Liver (tissue), 8 donors: ENCODE measurements at regions not wholly inside any gene's neighbourhood (a gene's known extent, or its start where the extent isn't known, plus 50 kb on each side); places are given as distances from the start of the nearest gene placed in this dataset.

Experiments used
- DNase-seq: peaks from one replicate; pipeline ENCODE4 v3.0.0-alpha.2; 2017; ENCODE audit warnings: low spot score
- H3K27ac ChIP-seq, 2 donors: one replicate each; pipeline ENCODE4 v1.7.0; 2013; ENCODE audit warnings: inconsistent platforms in 2 of 2, low read length in 2 of 2, control low read depth in 1 of 2, low read depth in 1 of 2, mild to moderate bottlenecking in 1 of 2
- H3K27me3 ChIP-seq, 4 donors: one replicate each; pipeline versions ENCODE4 v1.6.1 to v1.7.0; 2013; ENCODE audit warnings: low read length in 3 of 4, inconsistent platforms in 1 of 4, mild to moderate bottlenecking in 1 of 4, moderate library complexity in 1 of 4; ENCODE audit not compliant: control insufficient read depth in 4 of 4, insufficient read depth in 4 of 4
- H3K36me3 ChIP-seq, 4 donors: one replicate each; pipeline versions ENCODE4 v1.6.1 to v1.7.0; 2013; ENCODE audit warnings: low read length in 3 of 4, mild to moderate bottlenecking in 3 of 4, low read depth in 1 of 4, moderate library complexity in 1 of 4; ENCODE audit not compliant: control insufficient read depth in 4 of 4, insufficient read depth in 3 of 4
- H3K4me1 ChIP-seq, 4 donors: one replicate each; pipeline versions ENCODE4 v1.6.1 to v1.7.0; 2013; ENCODE audit warnings: low read length in 3 of 4, mild to moderate bottlenecking in 3 of 4, moderate library complexity in 1 of 4; ENCODE audit not compliant: control insufficient read depth in 4 of 4, insufficient read depth in 4 of 4
- H3K4me3 ChIP-seq, 3 donors: one replicate each; pipeline versions ENCODE4 v1.6.1 to v1.7.0; 2013; ENCODE audit warnings: low read length in 3 of 3, control low read depth in 1 of 3, low read depth in 1 of 3, mild to moderate bottlenecking in 1 of 3
- H3K9ac ChIP-seq, 2 donors: one replicate each; pipeline ENCODE4 v1.7.0; 2013; ENCODE audit warnings: low read length in 2 of 2, mild to moderate bottlenecking in 2 of 2, moderate library complexity in 2 of 2, control low read depth in 1 of 2, low read depth in 1 of 2
- H3K9me3 ChIP-seq, 4 donors: one replicate each; pipeline versions ENCODE4 v1.6.1 to v1.7.0; 2013; ENCODE audit warnings: low read length in 3 of 4; ENCODE audit not compliant: control insufficient read depth in 4 of 4
- EGR1 ChIP-seq, 2 donors: IDR thresholded peaks; 2 replicates each; pipeline ENCODE4 v1.6.1; 2016 to 2018; ENCODE audit warnings: antibody characterized with exemption in 2 of 2, low read depth in 2 of 2
- FOXA1 ChIP-seq: IDR thresholded peaks from 2 replicates; pipeline ENCODE4 v1.6.1; 2016; ENCODE audit warnings: antibody characterized with exemption
- FOXA2 ChIP-seq: IDR thresholded peaks from 2 replicates; pipeline ENCODE4 v1.6.1; 2016; ENCODE audit warnings: antibody characterized with exemption
- GABPA ChIP-seq, 2 donors: IDR thresholded peaks in 1 of 2; conservative IDR thresholded peaks in 1 of 2; 2 replicates each; pipeline ENCODE4 v1.6.1; 2016; ENCODE audit warnings: antibody characterized with exemption in 2 of 2, mild to moderate bottlenecking in 1 of 2, moderate library complexity in 1 of 2
- HNF4A ChIP-seq, 2 donors: conservative IDR thresholded peaks; 2 replicates each; pipeline ENCODE4 v1.6.1; 2016; ENCODE audit warnings: antibody characterized with exemption in 2 of 2, mild to moderate bottlenecking in 2 of 2
- HNF4G ChIP-seq: IDR thresholded peaks from 2 replicates; pipeline ENCODE4 v1.6.1; 2016; ENCODE audit warnings: antibody characterized with exemption
- JUND ChIP-seq, 2 donors: IDR thresholded peaks; 2 replicates each; pipeline ENCODE4 v1.6.1; 2016; ENCODE audit warnings: antibody characterized with exemption in 2 of 2
- MAX ChIP-seq: IDR thresholded peaks from 2 replicates; pipeline ENCODE4 v1.6.1; 2016; ENCODE audit warnings: antibody characterized with exemption
- NR2F2 ChIP-seq: IDR thresholded peaks from 2 replicates; pipeline ENCODE4 v1.6.1; 2016; ENCODE audit warnings: antibody characterized with exemption
- RAD21 ChIP-seq, 2 donors: IDR thresholded peaks; 2 replicates each; pipeline ENCODE4 v1.6.1; 2016; ENCODE audit warnings: antibody characterized with exemption in 2 of 2, mild to moderate bottlenecking in 2 of 2
- REST ChIP-seq: IDR thresholded peaks from 2 replicates; pipeline ENCODE4 v1.6.1; 2016; ENCODE audit warnings: antibody characterized with exemption, mild to moderate bottlenecking
- SP1 ChIP-seq: IDR thresholded peaks from 2 replicates; pipeline ENCODE4 v1.6.1; 2018; ENCODE audit warnings: antibody characterized with exemption, mild to moderate bottlenecking
- TAF1 ChIP-seq: conservative IDR thresholded peaks from 2 replicates; pipeline ENCODE4 v1.6.1; 2016; ENCODE audit warnings: antibody characterized with exemption, mild to moderate bottlenecking
- YY1 ChIP-seq: IDR thresholded peaks from 2 replicates; pipeline ENCODE4 v1.6.1; 2016; ENCODE audit warnings: antibody characterized with exemption, mild to moderate bottlenecking
- ZBTB33 ChIP-seq: IDR thresholded peaks from 2 replicates; pipeline ENCODE4 v1.6.1; 2016; ENCODE audit warnings: antibody characterized with exemption
- WGBS: extraction: QIAGEN DNeasy Blood & Tissue Kit; methylation state at CpG from one replicate; pipeline ENCODE4 v1.1.7; 2013; 5-methylcytosine and 5-hydroxymethylcytosine counted together
- TF ChIP-seq, protein P1 (sequence below): fragments of 150-350 bp; IDR thresholded peaks from 2 replicates; pipeline ENCODE4 v1.5.1; 2017; ENCODE audit warnings: improper control_type of control experiment, low read depth, low read length; ENCODE audit not compliant: missing input control
- TF ChIP-seq, protein P2 (sequence below): IDR thresholded peaks from 2 replicates; pipeline ENCODE4 v1.6.1; 2016; ENCODE audit warnings: antibody characterized with exemption
- donor health status: healthy.
- donor health status: healthy.
- donor health status: healthy.
- donor health status: healthy.
- donor health status: healthy.

GRCh38 chr11:19332476-19332875 lies 91.7 kb upstream of the E2F8 start:
- DNase-seq = no peak
- no peaks in the 10 kb centered on the region for H3K9me3 ChIP-seq
- 93% methylated on average over 2 of the region's 2 CpGs for WGBS
- H3K4me1 ChIP-seq = peaks cover 0 to 4% (median 0%) of the 10 kb centered on the region in 4 donors
- H3K4me3 ChIP-seq = no peak overlapping the region
- H3K9ac ChIP-seq = no peak overlapping the region
- H3K36me3 ChIP-seq = no peaks in the 10 kb centered on the region
- TF ChIP-seq, protein P1, sequence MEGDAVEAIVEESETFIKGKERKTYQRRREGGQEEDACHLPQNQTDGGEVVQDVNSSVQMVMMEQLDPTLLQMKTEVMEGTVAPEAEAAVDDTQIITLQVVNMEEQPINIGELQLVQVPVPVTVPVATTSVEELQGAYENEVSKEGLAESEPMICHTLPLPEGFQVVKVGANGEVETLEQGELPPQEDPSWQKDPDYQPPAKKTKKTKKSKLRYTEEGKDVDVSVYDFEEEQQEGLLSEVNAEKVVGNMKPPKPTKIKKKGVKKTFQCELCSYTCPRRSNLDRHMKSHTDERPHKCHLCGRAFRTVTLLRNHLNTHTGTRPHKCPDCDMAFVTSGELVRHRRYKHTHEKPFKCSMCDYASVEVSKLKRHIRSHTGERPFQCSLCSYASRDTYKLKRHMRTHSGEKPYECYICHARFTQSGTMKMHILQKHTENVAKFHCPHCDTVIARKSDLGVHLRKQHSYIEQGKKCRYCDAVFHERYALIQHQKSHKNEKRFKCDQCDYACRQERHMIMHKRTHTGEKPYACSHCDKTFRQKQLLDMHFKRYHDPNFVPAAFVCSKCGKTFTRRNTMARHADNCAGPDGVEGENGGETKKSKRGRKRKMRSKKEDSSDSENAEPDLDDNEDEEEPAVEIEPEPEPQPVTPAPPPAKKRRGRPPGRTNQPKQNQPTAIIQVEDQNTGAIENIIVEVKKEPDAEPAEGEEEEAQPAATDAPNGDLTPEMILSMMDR = no peak
- TF ChIP-seq, protein P2, sequence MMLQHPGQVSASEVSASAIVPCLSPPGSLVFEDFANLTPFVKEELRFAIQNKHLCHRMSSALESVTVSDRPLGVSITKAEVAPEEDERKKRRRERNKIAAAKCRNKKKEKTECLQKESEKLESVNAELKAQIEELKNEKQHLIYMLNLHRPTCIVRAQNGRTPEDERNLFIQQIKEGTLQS = no peak
- TF ChIP-seq RAD21 (IDR thresholded peaks at IDR 0.05) (no peak), HNF4G (no peak), GABPA (IDR thresholded peaks at IDR 0.05 in 1 of 2, conservative IDR thresholded peaks at IDR 0.05 in 1 of 2) (no peak), MAX (no peak), HNF4A (conservative IDR thresholded peaks at IDR 0.05) (no peak), TAF1 (no peak), EGR1 (IDR thresholded peaks at IDR 0.05; ENCODE audit: low read depth in 2 of 2) (no peak), JUND (IDR thresholded peaks at IDR 0.05) (no peak), SP1 (no peak), ZBTB33 (no peak), REST (no peak), YY1 (no peak), NR2F2 (no peak)
- no peak overlapping the region for H3K27ac ChIP-seq
- H3K27me3 ChIP-seq = no peaks in the 10 kb centered on the region

DNA sequence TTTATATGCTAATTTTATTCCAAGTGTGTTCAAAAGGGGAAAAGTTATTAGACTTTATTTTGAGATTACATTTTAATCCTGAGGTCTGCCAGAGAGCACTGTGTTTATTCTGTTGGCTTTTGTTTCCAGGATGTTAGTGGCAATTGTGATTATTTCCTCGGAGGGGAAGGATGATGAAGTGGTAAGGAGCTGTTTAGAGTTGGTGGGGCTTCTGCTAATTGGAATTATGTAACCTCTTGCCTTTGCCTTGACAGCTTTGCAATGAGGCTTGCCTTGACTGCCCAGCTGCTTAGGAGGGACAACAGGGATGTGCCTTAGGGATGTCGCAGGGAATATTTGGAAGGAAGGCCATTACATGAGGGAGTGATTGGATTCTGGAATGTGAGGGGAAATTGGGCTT lies 89.7 kb upstream of the E2F8 start:
- Histone ChIP-seq H3K4me3 (no peak overlapping the region), H3K27ac (no peak overlapping the region), H3K36me3 (no peaks in the 10 kb centered on the region), H3K27me3 (no peaks in the 10 kb centered on the region), H3K4me1 (peaks cover 4 to 9% (median 6%) of the 10 kb centered on the region in 4 donors), H3K9me3 (no peaks in the 10 kb centered on the region), H3K9ac (no peak overlapping the region)
- 40% methylated on average over 2 of the region's 2 CpGs for WGBS
- DNase-seq = no peak
- TF ChIP-seq MAX (no peak), JUND (IDR thresholded peaks at IDR 0.05) (no peak), HNF4G (no peak), FOXA2 (no peak), EGR1 (IDR thresholded peaks at IDR 0.05; ENCODE audit: low read depth in 2 of 2) (no peak), YY1 (no peak), GABPA (IDR thresholded peaks at IDR 0.05 in 1 of 2, conservative IDR thresholded peaks at IDR 0.05 in 1 of 2) (no peak), NR2F2 (no peak), FOXA1 (no peak)
- TF ChIP-seq, protein P2 = no peak
- TF ChIP-seq, protein P1 = no peak
